Activated naive CD8-positive, alpha-beta T cell treated with anti-CD3 and anti-CD28 coated beads for 36 hours (primary cell): ENCODE measurements at regions not wholly inside any gene's neighbourhood (a gene's known extent, or its start where the extent isn't known, plus 50 kb on each side); places are given as distances from the start of the nearest gene placed in this dataset.
"Not testable (repeated sequence)": the region's sequence is repeated elsewhere in the genome, so short reads cannot be mapped to it uniquely, and the experiment has no call there.

Experiments used
- DNase-seq: peaks from one replicate; pipeline ENCODE4 v3.0.0; 2021
- H3K27ac Mint-ChIP-seq: one replicate; pipeline ENCODE4 v1.8.0; 2022; ENCODE audit warnings: mild to moderate bottlenecking, moderate library complexity, mixed read lengths
- H3K27me3 Mint-ChIP-seq: one replicate; pipeline ENCODE4 v1.8.0; 2022; ENCODE audit warnings: mild to moderate bottlenecking, mixed read lengths
- H3K36me3 Mint-ChIP-seq: one replicate; pipeline ENCODE4 v1.8.0; 2021; ENCODE audit warnings: mild to moderate bottlenecking, mixed read lengths
- H3K4me1 Mint-ChIP-seq: one replicate; pipeline ENCODE4 v1.8.0; 2021; ENCODE audit warnings: mixed read lengths
- H3K4me3 Mint-ChIP-seq: one replicate; pipeline ENCODE4 v1.8.0; 2022; ENCODE audit warnings: mild to moderate bottlenecking, moderate library complexity, mixed read lengths
- H3K9me3 Mint-ChIP-seq: one replicate; pipeline ENCODE4 v1.8.0; 2022; ENCODE audit warnings: mixed read lengths

- no peaks in the 10 kb centered on the region for H3K9me3 Mint-ChIP-seq
- H3K27me3 Mint-ChIP-seq = no peaks in the 10 kb centered on the region
- peak overlapping the region; percentile 76 for H3K27ac Mint-ChIP-seq
- no peaks in the 10 kb centered on the region for H3K36me3 Mint-ChIP-seq
- H3K4me3 Mint-ChIP-seq = peak overlapping the region; percentile 65
- peaks cover 10% of the 10 kb centered on the region for H3K4me1 Mint-ChIP-seq
- DNase-seq = peak; percentile 27
These were observed 59.8 kb upstream of the MORC3 start for GRCh38 chr21:36260030-36260787.

DNA sequence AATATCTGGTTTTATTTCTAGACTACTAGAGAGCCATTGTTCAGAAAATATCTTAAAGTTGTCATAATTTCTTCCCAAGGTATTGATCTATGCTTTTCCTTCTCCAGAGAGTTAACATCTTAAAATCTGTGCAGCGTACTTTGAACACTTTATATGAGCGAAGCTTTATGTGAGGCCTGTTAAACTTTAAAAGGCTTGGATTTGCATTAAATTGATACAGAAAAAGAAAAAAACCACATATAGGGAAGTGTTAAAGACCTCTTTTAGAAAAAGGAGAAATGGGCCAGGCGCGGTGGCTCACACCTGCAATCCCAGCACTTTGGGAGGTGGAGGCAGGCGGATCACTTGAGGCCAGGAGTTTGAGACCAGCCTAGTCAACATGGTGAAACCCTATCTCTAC, 59.2 kb upstream of the MORC3 start:
- Mint-ChIP-seq H3K27me3 (no peaks in the 10 kb centered on the region), H3K4me1 (peaks cover 8% of the 10 kb centered on the region), H3K4me3 (peak overlapping the region; percentile 65), H3K36me3 (no peaks in the 10 kb centered on the region), H3K9me3 (no peaks in the 10 kb centered on the region), H3K27ac (no peak overlapping the region)
- no peak for DNase-seq

GRCh38 chr21:36261459-36261858, 58.5 kb upstream of the MORC3 start:
- no peak for DNase-seq
- peaks cover 8% of the 10 kb centered on the region for H3K4me1 Mint-ChIP-seq
- H3K36me3 Mint-ChIP-seq = no peaks in the 10 kb centered on the region
- no peak overlapping the region for H3K27ac Mint-ChIP-seq
- no peaks in the 10 kb centered on the region for H3K27me3 Mint-ChIP-seq
- no peaks in the 10 kb centered on the region for H3K9me3 Mint-ChIP-seq
- no peak overlapping the region for H3K4me3 Mint-ChIP-seq

DNA sequence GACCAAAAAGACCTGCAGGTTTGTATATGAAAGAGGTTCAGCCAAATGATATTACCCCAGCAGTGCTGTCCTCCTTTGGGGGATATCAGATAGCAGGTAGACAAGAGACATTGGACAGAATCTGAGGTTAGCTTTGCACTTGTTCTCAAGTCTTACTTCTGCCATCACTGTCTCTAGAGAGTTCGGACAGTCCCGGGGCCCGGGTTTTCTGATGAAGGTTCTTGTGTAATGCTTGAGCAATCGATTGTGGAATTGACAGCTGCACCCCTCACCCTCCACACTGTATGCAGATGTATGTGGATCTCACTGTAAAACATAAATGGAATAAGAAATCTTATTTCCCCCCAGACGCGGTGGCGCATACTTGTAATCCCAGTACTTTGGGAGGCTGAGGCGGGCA, 56.2 kb upstream of the MORC3 start:
- H3K4me3 Mint-ChIP-seq = no peak overlapping the region
- no peaks in the 10 kb centered on the region for H3K9me3 Mint-ChIP-seq
- no peaks in the 10 kb centered on the region for H3K27me3 Mint-ChIP-seq
- no peak for DNase-seq
- H3K27ac Mint-ChIP-seq = peak overlapping the region; percentile 8
- peaks cover 8% of the 10 kb centered on the region for H3K4me1 Mint-ChIP-seq
- H3K36me3 Mint-ChIP-seq = peaks cover 6% of the 10 kb centered on the region

GRCh38 chr21:36265431-36265830, 54.6 kb upstream of the MORC3 start:
- no peak overlapping the region for H3K27ac Mint-ChIP-seq
- H3K9me3 Mint-ChIP-seq = no peaks in the 10 kb centered on the region
- peaks cover 6% of the 10 kb centered on the region for H3K36me3 Mint-ChIP-seq
- no peak for DNase-seq
- no peaks in the 10 kb centered on the region for H3K27me3 Mint-ChIP-seq
- no peak overlapping the region for H3K4me3 Mint-ChIP-seq
- H3K4me1 Mint-ChIP-seq = peaks cover 2% of the 10 kb centered on the region

- not testable (repeated sequence) for H3K4me1 Mint-ChIP-seq, H3K4me3 Mint-ChIP-seq, H3K27me3 Mint-ChIP-seq, DNase-seq, H3K36me3 Mint-ChIP-seq, H3K9me3 Mint-ChIP-seq, H3K27ac Mint-ChIP-seq
These were observed 52.2 kb upstream of the MORC3 start for GRCh38 chr21:36267828-36268227.

GRCh38 chr21:36268264-36268663, 51.7 kb upstream of the MORC3 start:
- not testable (repeated sequence) for H3K9me3 Mint-ChIP-seq, H3K27ac Mint-ChIP-seq

More at GRCh38 chr21:36268264-36268663, 51.7 kb upstream of the MORC3 start:
- not testable (repeated sequence) for H3K4me3 Mint-ChIP-seq, H3K27me3 Mint-ChIP-seq, DNase-seq, H3K36me3 Mint-ChIP-seq, H3K4me1 Mint-ChIP-seq
